Small intestine (tissue), 7 donors: ENCODE measurements at regions not wholly inside any gene's neighbourhood (a gene's known extent, or its start where the extent isn't known, plus 50 kb on each side); places are given as distances from the start of the nearest gene placed in this dataset.

Experiments
- DNase-seq, 2 donors: peaks; one replicate each; pipeline versions ENCODE4 v3.0.0 to v3.0.0-alpha.2; 2013
- FAIRE-seq: peaks from 2 replicates; lab custom pipeline; 2012; peaks lifted over from hg19 to GRCh38; lab: Jason Lieb, UNC
- H3K27ac ChIP-seq, 3 donors: one replicate each; pipeline ENCODE4 v1.5.1; 2013; ENCODE audit warnings: low read length in 2 of 3, mild to moderate bottlenecking in 2 of 3, control low read depth in 1 of 3, inconsistent platforms in 1 of 3, low read depth in 1 of 3, moderate library complexity in 1 of 3
- H3K27me3 ChIP-seq, 3 donors: one replicate each; pipeline ENCODE4 v1.6.1; 2013; ENCODE audit warnings: low read length in 3 of 3, inconsistent platforms in 1 of 3; ENCODE audit not compliant: control insufficient read depth in 3 of 3, insufficient read depth in 3 of 3
- H3K36me3 ChIP-seq, 3 donors: one replicate each; pipeline ENCODE4 v1.6.1; 2013; ENCODE audit warnings: low read length in 3 of 3, inconsistent platforms in 1 of 3, low read depth in 1 of 3, mild to moderate bottlenecking in 1 of 3, moderate library complexity in 1 of 3; ENCODE audit not compliant: control insufficient read depth in 3 of 3, insufficient read depth in 2 of 3
- H3K4me1 ChIP-seq, 3 donors: one replicate each; pipeline ENCODE4 v1.6.1; 2013; ENCODE audit warnings: low read length in 2 of 3, inconsistent platforms in 1 of 3, low read depth in 1 of 3, mild to moderate bottlenecking in 1 of 3, moderate library complexity in 1 of 3; ENCODE audit not compliant: control insufficient read depth in 3 of 3, insufficient read depth in 2 of 3
- H3K4me3 ChIP-seq, 3 donors: one replicate each; pipeline ENCODE4 v1.5.1; 2013; ENCODE audit warnings: low read length in 3 of 3, control low read depth in 1 of 3, inconsistent platforms in 1 of 3, low read depth in 1 of 3, mild to moderate bottlenecking in 1 of 3, moderate library complexity in 1 of 3
- H3K9me3 ChIP-seq, 2 donors: one replicate each; pipeline ENCODE4 v1.6.1; 2013; ENCODE audit warnings: low read depth in 1 of 2, low read length in 1 of 2; ENCODE audit not compliant: control insufficient read depth in 2 of 2, insufficient read depth in 1 of 2
- WGBS, 3 donors: extraction: QIAGEN DNeasy Blood & Tissue Kit; methylation state at CpG; one replicate each; pipeline ENCODE4 v1.1.7; 2013; 5-methylcytosine and 5-hydroxymethylcytosine counted together
- donor health status: healthy with polysubstance abuse.
- donor health status: control.
- donor health status: control.
- donor health status: Bipolar disorder and iron deficiency.
- donor health status: healthy.

- FAIRE-seq (no peak), DNase-seq (no peak)
- Histone ChIP-seq H3K4me3 (no peak overlapping the region), H3K36me3 (no peaks in the 10 kb centered on the region), H3K4me1 (no peaks in the 10 kb centered on the region), H3K27ac (no peak overlapping the region), H3K27me3 (peaks cover 0 to 2% (median 0%) of the 10 kb centered on the region in 3 donors), H3K9me3 (no peaks in the 10 kb centered on the region)
- 89 to 97% (median 95%) methylated on average over 1 of the region's 1 CpG for WGBS, 3 donors
Observed at GRCh38 chr5:136638084-136638483, 272.7 kb upstream of the TRPC7 start.

GRCh38 chr5:136636001-136636400 is 270.7 kb upstream of the TRPC7 start:
- no peaks in the 10 kb centered on the region for H3K9me3 ChIP-seq
- DNase-seq (no peak), FAIRE-seq (no peak)
- peaks cover 0 to 2% (median 0%) of the 10 kb centered on the region in 3 donors for H3K27me3 ChIP-seq
- H3K36me3 ChIP-seq = no peaks in the 10 kb centered on the region
- WGBS, 3 donors = 85 to 95% (median 94%) methylated on average over 1 of the region's 1 CpG
- H3K4me1 ChIP-seq = no peaks in the 10 kb centered on the region
- H3K27ac ChIP-seq = no peak overlapping the region
- no peak overlapping the region for H3K4me3 ChIP-seq

- DNase-seq = no peak
- no peaks in the 10 kb centered on the region for H3K4me1 ChIP-seq
- H3K4me3 ChIP-seq = no peak overlapping the region
- no peaks in the 10 kb centered on the region for H3K36me3 ChIP-seq
- no peak overlapping the region for H3K27ac ChIP-seq
- 44 to 74% (median 52%) methylated on average over 1 of the region's 1 CpG for WGBS, 3 donors
- no peaks in the 10 kb centered on the region for H3K9me3 ChIP-seq
- no peaks in the 10 kb centered on the region for H3K27me3 ChIP-seq
- FAIRE-seq = no peak
Observed at GRCh38 chr5:136631186-136631585, 265.8 kb upstream of the TRPC7 start.

- no peak for FAIRE-seq
Observed at GRCh38 chr5:136629125-136629792, 263.9 kb upstream of the TRPC7 start.

GRCh38 chr5:136626531-136626930 is 261.2 kb upstream of the TRPC7 start:
- WGBS, 3 donors = 82 to 88% (median 85%) methylated on average over 2 of the region's 2 CpGs
- FAIRE-seq (no peak), DNase-seq (no peak)
- H3K36me3 ChIP-seq = no peaks in the 10 kb centered on the region
- no peaks in the 10 kb centered on the region for H3K4me1 ChIP-seq
- H3K27ac ChIP-seq = no peak overlapping the region
- no peaks in the 10 kb centered on the region for H3K9me3 ChIP-seq
- no peaks in the 10 kb centered on the region for H3K27me3 ChIP-seq
- no peak overlapping the region for H3K4me3 ChIP-seq

More at GRCh38 chr5:136629125-136629792, 263.9 kb upstream of the TRPC7 start:
- DNase-seq = no peak
- 71 to 75% (median 74%) methylated on average over 10 of the region's 10 CpGs for WGBS, 3 donors
- Histone ChIP-seq H3K4me1 (no peaks in the 10 kb centered on the region), H3K9me3 (no peaks in the 10 kb centered on the region), H3K36me3 (no peaks in the 10 kb centered on the region), H3K27ac (no peak overlapping the region), H3K27me3 (no peaks in the 10 kb centered on the region), H3K4me3 (no peak overlapping the region)

GRCh38 chr5:136622747-136623146 is 257.4 kb upstream of the TRPC7 start:
- H3K27ac ChIP-seq = no peak overlapping the region
- H3K4me1 ChIP-seq = no peaks in the 10 kb centered on the region
- FAIRE-seq (no peak), DNase-seq (no peak)
- no peak overlapping the region for H3K4me3 ChIP-seq
- no peaks in the 10 kb centered on the region for H3K36me3 ChIP-seq
- H3K9me3 ChIP-seq = no peaks in the 10 kb centered on the region
- no peaks in the 10 kb centered on the region for H3K27me3 ChIP-seq

GRCh38 chr5:136621743-136622142 is 256.4 kb upstream of the TRPC7 start:
- 32 to 53% (median 37%) methylated on average over 3 of the region's 3 CpGs for WGBS, 3 donors
- Histone ChIP-seq H3K9me3 (no peaks in the 10 kb centered on the region), H3K27ac (no peak overlapping the region), H3K4me1 (no peaks in the 10 kb centered on the region), H3K4me3 (no peak overlapping the region), H3K36me3 (no peaks in the 10 kb centered on the region), H3K27me3 (no peaks in the 10 kb centered on the region)
- FAIRE-seq (no peak), DNase-seq (no peak)

- H3K4me3 ChIP-seq = no peak overlapping the region
- DNase-seq (no peak), FAIRE-seq (no peak)
- H3K36me3 ChIP-seq = no peaks in the 10 kb centered on the region
- H3K4me1 ChIP-seq = no peaks in the 10 kb centered on the region
- H3K27ac ChIP-seq = no peak overlapping the region
- 77 to 89% (median 86%) methylated on average over 1 of the region's 1 CpG for WGBS, 3 donors
- no peaks in the 10 kb centered on the region for H3K9me3 ChIP-seq
- H3K27me3 ChIP-seq = no peaks in the 10 kb centered on the region
Observed at GRCh38 chr5:136620621-136621020, 255.3 kb upstream of the TRPC7 start.

GRCh38 chr5:136620016-136620419 is 254.7 kb upstream of the TRPC7 start:
- H3K4me3 ChIP-seq = no peak overlapping the region
- H3K4me1 ChIP-seq = no peaks in the 10 kb centered on the region
- no peak for FAIRE-seq
- no peak for DNase-seq
- 36 to 83% (median 48%) methylated on average over 1 of the region's 1 CpG for WGBS, 3 donors
- no peak overlapping the region for H3K27ac ChIP-seq
- no peaks in the 10 kb centered on the region for H3K27me3 ChIP-seq
- no peaks in the 10 kb centered on the region for H3K9me3 ChIP-seq
- H3K36me3 ChIP-seq = no peaks in the 10 kb centered on the region
